Bronchial epithelial cell (primary cell): ENCODE measurements at regions not wholly inside any gene's neighbourhood (a gene's known extent, or its start where the extent isn't known, plus 50 kb on each side); places are given as distances from the start of the nearest gene placed in this dataset.
"Not testable (repeated sequence)": the region's sequence is repeated elsewhere in the genome, so short reads cannot be mapped to it uniquely, and the experiment has no call there.

Experiments used
- DNase-seq: peaks from one replicate; pipeline ENCODE4 v3.0.0-alpha.2; 2010; ENCODE audit warnings: low read depth
- FAIRE-seq: peaks from 2 replicates; lab custom pipeline; 2011; peaks lifted over from hg19 to GRCh38; lab: Jason Lieb, UNC
- H3K27me3 ChIP-seq: 2 replicates; pipeline ENCODE4 v1.5.1; 2011; ENCODE audit warnings: low read length; ENCODE audit not compliant: control insufficient read depth, insufficient read depth
- H3K36me3 ChIP-seq: 2 replicates; pipeline ENCODE4 v1.5.1; 2011; ENCODE audit warnings: low read length; ENCODE audit not compliant: control insufficient read depth, insufficient read depth
- H3K4me3 ChIP-seq: 2 replicates; pipeline ENCODE4 v1.5.1; 2011; ENCODE audit warnings: mild to moderate bottlenecking, low read depth, low read length, control low read depth
- CTCF ChIP-seq: IDR thresholded peaks from 2 replicates; pipeline ENCODE4 v1.5.1; 2011; ENCODE audit warnings: mild to moderate bottlenecking, moderate library complexity, low read length, control low read depth, inconsistent platforms; ENCODE audit not compliant: insufficient read depth, severe bottlenecking

GRCh38 chr12:71329956-71330355 is 109.6 kb upstream of the LGR5 start:
- Histone ChIP-seq H3K27me3 (no peaks in the 10 kb centered on the region), H3K4me3 (no peak overlapping the region), H3K36me3 (no peaks in the 10 kb centered on the region)
- FAIRE-seq: no peak
- no peak for TF ChIP-seq CTCF
- no peak for DNase-seq

GRCh38 chr12:71321531-71321930 is 118.1 kb upstream of the LGR5 start:
- DNase-seq (no peak), FAIRE-seq (no peak)
- no peak for TF ChIP-seq CTCF
- Histone ChIP-seq H3K27me3 (no peaks in the 10 kb centered on the region), H3K4me3 (no peak overlapping the region), H3K36me3 (no peaks in the 10 kb centered on the region)

GRCh38 chr12:71321130-71321529 is 118.5 kb upstream of the LGR5 start:
- Histone ChIP-seq H3K4me3 (no peak overlapping the region), H3K27me3 (no peaks in the 10 kb centered on the region), H3K36me3 (no peaks in the 10 kb centered on the region)
- FAIRE-seq: no peak
- no peak for DNase-seq
- no peak for TF ChIP-seq CTCF

GRCh38 chr12:71315328-71315985 is 124.1 kb upstream of the LGR5 start:
- Histone ChIP-seq H3K27me3 (no peaks in the 10 kb centered on the region), H3K4me3 (no peak overlapping the region), H3K36me3 (no peaks in the 10 kb centered on the region)
- no peak for FAIRE-seq
- no peak for TF ChIP-seq CTCF
- peak; percentile 28 for DNase-seq

- no peak for TF ChIP-seq CTCF
- DNase-seq: peak; percentile 82
- Histone ChIP-seq H3K4me3 (no peak overlapping the region), H3K27me3 (no peaks in the 10 kb centered on the region), H3K36me3 (no peaks in the 10 kb centered on the region)
- no peak for FAIRE-seq
Measured at GRCh38 chr12:71312768-71313403, 126.7 kb upstream of the LGR5 start.

- not testable (repeated sequence) for DNase-seq, H3K27me3 ChIP-seq, H3K4me3 ChIP-seq, FAIRE-seq, H3K36me3 ChIP-seq
Measured at GRCh38 chr12:71311611-71312010, 128.0 kb upstream of the LGR5 start.
